NT2/D1 (cell line): ENCODE measurements at regions not wholly inside any gene's neighbourhood (a gene's known extent, or its start where the extent isn't known, plus 50 kb on each side); places are given as distances from the start of the nearest gene placed in this dataset.

Source experiments
- SUZ12 ChIP-seq: IDR thresholded peaks from 2 replicates; pipeline ENCODE4 v1.6.1; 2011; ENCODE audit not compliant: insufficient read length, insufficient read depth; ENCODE audit errors: extremely low read depth
- YY1 ChIP-seq: IDR thresholded peaks from 2 replicates; pipeline ENCODE4 v1.6.1; 2011; ENCODE audit not compliant: insufficient read length, insufficient read depth
- ZNF274 ChIP-seq: IDR thresholded peaks from 2 replicates; pipeline ENCODE4 v1.6.1; 2011; ENCODE audit warnings: mild to moderate bottlenecking, low read depth, low read length

GRCh38 chr1:57599236-57599994, 175.6 kb upstream of the DAB1 start:
- no peak for TF ChIP-seq YY1
- TF ChIP-seq ZNF274 = no peak
- no peak for TF ChIP-seq SUZ12
